Loucy (cell line): ENCODE measurements at regions not wholly inside any gene's neighbourhood (a gene's known extent, or its start where the extent isn't known, plus 50 kb on each side); places are given as distances from the start of the nearest gene placed in this dataset.
A peak's percentile ranks its signal among the peaks of the same experiment; 100 is the strongest.

Experiments
- H2AFZ ChIP-seq: fragments of 200-600 bp; sonication (generic); 2 replicates; pipeline ENCODE4 v1.6.0; 2016; ENCODE audit warnings: antibody characterized with exemption, mild to moderate bottlenecking, low read length, moderate library complexity
- H3F3A ChIP-seq: fragments of 200-600 bp; 2 replicates; pipeline ENCODE4 v1.6.0; 2016; ENCODE audit warnings: antibody characterized with exemption, low read depth, mild to moderate bottlenecking
- H3K27me3 ChIP-seq: fragments of 200-600 bp; sonication (generic); 2 replicates; pipeline ENCODE4 v1.6.1; 2014; ENCODE audit warnings: low read length, mild to moderate bottlenecking; ENCODE audit not compliant: insufficient read depth, poor library complexity, severe bottlenecking
- H3K36me3 ChIP-seq: fragments of 200-600 bp; sonication (generic); 2 replicates; pipeline ENCODE4 v1.6.1; 2016; ENCODE audit warnings: low read length; ENCODE audit not compliant: insufficient read depth
- H3K4me1 ChIP-seq: fragments of 200-600 bp; sonication (generic); 2 replicates; pipeline ENCODE4 v1.5.1; 2014; ENCODE audit warnings: low read length, mild to moderate bottlenecking; ENCODE audit not compliant: insufficient read depth, poor library complexity, severe bottlenecking
- H3K4me2 ChIP-seq: fragments of 200-600 bp; sonication (generic); 2 replicates; pipeline ENCODE4 v1.6.0; 2014; ENCODE audit warnings: antibody characterized with exemption, low read length, low read depth, mild to moderate bottlenecking; ENCODE audit not compliant: poor library complexity, severe bottlenecking
- H3K4me3 ChIP-seq: fragments of 200-600 bp; sonication (generic); 2 replicates; pipeline ENCODE4 v1.5.1; 2014; ENCODE audit warnings: low read length, mild to moderate bottlenecking, mixed read lengths; ENCODE audit not compliant: poor library complexity, severe bottlenecking
- H3K79me2 ChIP-seq: fragments of 200-600 bp; sonication (generic); 2 replicates; pipeline ENCODE4 v1.6.1; 2014; ENCODE audit warnings: low read length; ENCODE audit not compliant: insufficient read depth
- H3K9ac ChIP-seq: fragments of 200-600 bp; sonication (generic); 2 replicates; pipeline ENCODE4 v1.6.0; 2014; ENCODE audit warnings: mild to moderate bottlenecking, low read depth, low read length, moderate library complexity; ENCODE audit not compliant: poor library complexity, severe bottlenecking
- H3K9me2 ChIP-seq: fragments of 200-600 bp; sonication (generic); replicated peaks from 2 replicates; pipeline ENCODE4 v1.6.1; 2016; ENCODE audit warnings: low read depth, low read length, mixed read lengths
- H3K9me3 ChIP-seq: fragments of 200-600 bp; sonication (generic); 2 replicates; pipeline ENCODE4 v1.6.1; 2014; ENCODE audit warnings: mild to moderate bottlenecking, antibody characterized with exemption, low read length, low read depth; ENCODE audit not compliant: insufficient read depth
- H4K20me1 ChIP-seq: fragments of 200-600 bp; sonication (generic); 2 replicates; pipeline ENCODE4 v1.6.0; 2014; ENCODE audit warnings: antibody characterized with exemption, low read length, mild to moderate bottlenecking; ENCODE audit not compliant: insufficient read depth, poor library complexity, severe bottlenecking
- EZH2phosphoT487 ChIP-seq: fragments of 200-600 bp; IDR thresholded peaks from 2 replicates; pipeline ENCODE4 v1.6.1; 2018; ENCODE audit warnings: antibody characterized with exemption, mild to moderate bottlenecking, moderate library complexity, borderline replicate concordance
- TF ChIP-seq, protein P1 (sequence below): fragments of 200-600 bp; sonication (generic); conservative IDR thresholded peaks from 2 replicates; pipeline ENCODE4 v1.5.1; 2014; ENCODE audit warnings: mild to moderate bottlenecking, antibody characterized with exemption, low read length

GRCh38 chr14:105879503-105879866 lies 353.1 kb downstream of the TMEM121 start:
- TF ChIP-seq EZH2phosphoT487 = no peak
- TF ChIP-seq, protein P1, sequence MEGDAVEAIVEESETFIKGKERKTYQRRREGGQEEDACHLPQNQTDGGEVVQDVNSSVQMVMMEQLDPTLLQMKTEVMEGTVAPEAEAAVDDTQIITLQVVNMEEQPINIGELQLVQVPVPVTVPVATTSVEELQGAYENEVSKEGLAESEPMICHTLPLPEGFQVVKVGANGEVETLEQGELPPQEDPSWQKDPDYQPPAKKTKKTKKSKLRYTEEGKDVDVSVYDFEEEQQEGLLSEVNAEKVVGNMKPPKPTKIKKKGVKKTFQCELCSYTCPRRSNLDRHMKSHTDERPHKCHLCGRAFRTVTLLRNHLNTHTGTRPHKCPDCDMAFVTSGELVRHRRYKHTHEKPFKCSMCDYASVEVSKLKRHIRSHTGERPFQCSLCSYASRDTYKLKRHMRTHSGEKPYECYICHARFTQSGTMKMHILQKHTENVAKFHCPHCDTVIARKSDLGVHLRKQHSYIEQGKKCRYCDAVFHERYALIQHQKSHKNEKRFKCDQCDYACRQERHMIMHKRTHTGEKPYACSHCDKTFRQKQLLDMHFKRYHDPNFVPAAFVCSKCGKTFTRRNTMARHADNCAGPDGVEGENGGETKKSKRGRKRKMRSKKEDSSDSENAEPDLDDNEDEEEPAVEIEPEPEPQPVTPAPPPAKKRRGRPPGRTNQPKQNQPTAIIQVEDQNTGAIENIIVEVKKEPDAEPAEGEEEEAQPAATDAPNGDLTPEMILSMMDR = no peak

GRCh38 chr14:105879867-105880561 lies 353.6 kb downstream of the TMEM121 start:
- peak overlapping the region; percentile 70 for H3K4me3 ChIP-seq
- H3K27me3 ChIP-seq = no peaks in the 10 kb centered on the region
- no peaks in the 10 kb centered on the region for H4K20me1 ChIP-seq
- H2AFZ ChIP-seq = no peak overlapping the region
- TF ChIP-seq, protein P1 = no peak
- peaks cover 55% of the 10 kb centered on the region for H3K79me2 ChIP-seq
- no peaks in the 10 kb centered on the region for H3F3A ChIP-seq
- peak overlapping the region; percentile 84 for H3K9ac ChIP-seq
- no peaks in the 10 kb centered on the region for H3K9me3 ChIP-seq
- H3K36me3 ChIP-seq = no peaks in the 10 kb centered on the region
- no peaks in the 10 kb centered on the region for H3K9me2 ChIP-seq
- H3K4me2 ChIP-seq = peak overlapping the region; percentile 86
- H3K4me1 ChIP-seq = peaks cover 75% of the 10 kb centered on the region

More at GRCh38 chr14:105879503-105879866, 353.1 kb downstream of the TMEM121 start:
- Histone ChIP-seq H3K4me2 (peak overlapping the region; percentile 86), H3K9me2 (no peaks in the 10 kb centered on the region), H3K4me1 (peaks cover 75% of the 10 kb centered on the region), H3K9me3 (no peaks in the 10 kb centered on the region), H3K9ac (peak overlapping the region; percentile 84), H3K4me3 (peak overlapping the region; percentile 70), H3K36me3 (no peaks in the 10 kb centered on the region), H4K20me1 (no peaks in the 10 kb centered on the region), H3F3A (no peaks in the 10 kb centered on the region), H2AFZ (no peak overlapping the region), H3K79me2 (peaks cover 50% of the 10 kb centered on the region), H3K27me3 (no peaks in the 10 kb centered on the region)

- Histone ChIP-seq H2AFZ (no peak overlapping the region), H3K4me3 (peak overlapping the region; percentile 70), H3K4me2 (peak overlapping the region; percentile 86), H3K27me3 (no peaks in the 10 kb centered on the region), H3K9ac (peak overlapping the region; percentile 84), H3K36me3 (no peaks in the 10 kb centered on the region), H3F3A (no peaks in the 10 kb centered on the region), H4K20me1 (no peaks in the 10 kb centered on the region), H3K4me1 (peaks cover 74% of the 10 kb centered on the region), H3K9me3 (no peaks in the 10 kb centered on the region), H3K9me2 (no peaks in the 10 kb centered on the region), H3K79me2 (peaks cover 61% of the 10 kb centered on the region)
- no peak for TF ChIP-seq EZH2phosphoT487
- TF ChIP-seq, protein P1 = no peak
Measured at GRCh38 chr14:105880616-105881015, 354.2 kb downstream of the TMEM121 start.
